GM21717 (cell line): ENCODE measurements at regions not wholly inside any gene's neighbourhood (a gene's known extent, or its start where the extent isn't known, plus 50 kb on each side); places are given as distances from the start of the nearest gene placed in this dataset.
"Not testable (repeated sequence)": the region's sequence is repeated elsewhere in the genome, so short reads cannot be mapped to it uniquely, and the experiment has no call there.

Source experiments
- ATAC-seq: cut with Tn5 transposase; IDR thresholded peaks from one replicate; pipeline ENCODE4 v1.9.1; 2021; ENCODE audit warnings: mild to moderate bottlenecking, moderate library complexity; ENCODE audit not compliant: unreplicated experiment

DNA sequence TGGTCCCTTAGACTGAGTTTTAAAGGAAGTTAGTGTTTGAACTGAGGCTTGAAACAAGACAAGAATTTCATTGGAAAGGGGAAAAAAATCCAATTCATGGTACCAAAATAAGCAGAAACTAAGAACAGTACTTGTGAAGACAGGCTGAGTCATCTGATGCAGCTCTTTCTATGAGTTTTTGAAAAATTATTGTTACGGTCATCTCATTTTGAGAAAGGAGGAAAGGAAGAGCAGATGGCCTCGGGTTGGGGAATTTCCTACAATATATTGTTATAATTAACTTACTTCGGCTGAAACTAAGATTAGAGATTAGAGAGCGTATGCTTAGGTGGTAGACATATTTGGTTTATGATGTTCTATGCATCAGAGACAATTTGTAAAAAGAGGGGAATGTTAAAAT lies 2164.8 kb upstream of the AGA start:
- no peak for ATAC-seq

DNA sequence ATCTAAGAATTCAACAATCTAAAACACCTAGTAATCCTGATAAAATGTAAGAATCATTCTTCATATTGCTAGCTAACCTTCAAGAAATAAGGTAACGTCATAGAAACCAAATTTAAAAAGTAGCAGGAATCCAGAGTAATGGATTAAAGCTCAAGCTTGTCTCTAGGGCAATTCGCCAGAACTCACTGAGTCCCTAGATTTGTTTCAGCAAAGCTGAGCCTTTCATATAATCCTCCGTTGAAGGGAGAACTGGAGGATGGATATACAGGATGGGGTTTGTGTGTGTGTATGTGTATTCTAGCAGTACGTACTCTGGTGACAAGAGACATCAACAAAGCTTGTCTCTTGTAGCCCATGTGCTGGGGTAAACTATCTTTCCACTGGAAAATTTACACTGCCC lies 2173.5 kb upstream of the AGA start:
- ATAC-seq = no peak

DNA sequence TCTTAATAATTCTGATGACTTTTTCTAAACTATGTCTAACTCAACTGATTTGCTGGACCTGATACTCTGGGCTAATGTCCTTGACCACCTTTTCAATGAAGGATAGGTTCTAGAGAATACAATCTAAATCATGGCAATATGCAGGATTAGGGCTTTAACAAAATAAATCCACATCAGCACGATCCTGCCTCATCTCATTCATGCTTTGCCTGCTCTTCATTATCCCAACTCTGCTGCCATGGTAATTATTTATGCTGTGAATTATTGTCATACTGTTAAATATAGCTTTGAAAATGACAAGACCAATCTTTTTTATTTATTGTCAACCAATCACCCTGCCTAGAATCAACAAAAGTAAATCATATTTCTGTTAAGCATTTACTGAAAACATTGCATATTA lies 2176.7 kb upstream of the AGA start:
- ATAC-seq = no peak

DNA sequence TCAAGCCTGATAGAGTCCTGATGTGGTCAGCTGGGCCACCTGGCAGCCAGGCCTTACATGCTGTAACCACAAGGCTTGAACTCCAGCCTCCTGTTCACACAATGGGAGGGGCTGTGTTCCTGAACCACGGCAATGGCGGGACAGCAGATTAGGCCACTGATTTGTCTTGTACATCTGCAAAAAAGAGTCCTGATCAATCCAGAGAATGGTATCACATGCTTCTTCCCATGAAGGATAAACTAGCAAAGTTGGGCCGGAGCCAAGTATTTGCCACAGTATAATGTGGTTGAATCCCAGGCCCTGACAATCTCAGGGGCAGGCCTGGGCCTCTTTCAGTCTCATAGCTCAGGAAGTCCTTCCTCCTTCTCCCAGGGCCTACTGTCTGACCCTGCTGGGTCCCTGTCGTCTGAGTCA lies 2182.5 kb upstream of the AGA start:
- ATAC-seq = no peak

DNA sequence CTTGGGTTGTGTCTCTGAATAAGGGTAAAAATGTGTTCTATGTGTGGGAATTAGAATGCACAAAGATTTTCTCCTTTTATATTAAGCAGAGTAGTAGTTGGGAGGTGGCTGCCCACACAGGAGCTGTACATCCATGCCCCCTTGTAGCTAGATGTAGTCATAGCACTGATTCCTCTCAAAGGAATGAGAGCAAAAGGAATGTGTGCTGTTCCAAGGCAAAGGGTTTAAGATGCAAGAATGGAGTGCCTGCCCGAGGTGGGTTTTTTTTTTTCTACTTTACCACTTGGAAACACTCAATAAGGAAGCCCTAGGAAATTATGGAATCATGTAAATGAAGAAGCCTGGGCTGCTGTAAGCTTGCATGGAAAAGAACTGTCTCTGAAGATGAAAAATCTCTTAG lies 2183.2 kb upstream of the AGA start:
- no peak for ATAC-seq

DNA sequence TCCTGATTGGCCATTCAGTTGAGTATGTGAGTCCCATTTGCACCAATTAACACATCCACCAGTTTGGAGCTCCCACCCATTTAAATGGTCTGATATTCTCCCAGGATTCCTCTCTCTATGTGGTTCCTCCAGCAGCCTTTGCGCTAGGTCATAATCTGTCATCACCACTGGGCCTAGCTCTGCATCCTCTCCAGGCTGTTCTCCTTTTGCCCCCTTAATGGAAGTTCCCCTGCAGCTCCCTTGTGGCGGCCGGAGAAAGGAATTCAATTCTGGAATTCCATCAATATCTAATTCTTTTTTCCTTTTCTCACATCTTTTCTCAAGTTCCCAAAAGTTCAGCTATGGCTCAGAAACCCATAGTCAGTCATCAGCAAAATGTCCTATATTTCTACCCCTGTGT lies 2184.4 kb upstream of the AGA start:
- no peak for ATAC-seq

DNA sequence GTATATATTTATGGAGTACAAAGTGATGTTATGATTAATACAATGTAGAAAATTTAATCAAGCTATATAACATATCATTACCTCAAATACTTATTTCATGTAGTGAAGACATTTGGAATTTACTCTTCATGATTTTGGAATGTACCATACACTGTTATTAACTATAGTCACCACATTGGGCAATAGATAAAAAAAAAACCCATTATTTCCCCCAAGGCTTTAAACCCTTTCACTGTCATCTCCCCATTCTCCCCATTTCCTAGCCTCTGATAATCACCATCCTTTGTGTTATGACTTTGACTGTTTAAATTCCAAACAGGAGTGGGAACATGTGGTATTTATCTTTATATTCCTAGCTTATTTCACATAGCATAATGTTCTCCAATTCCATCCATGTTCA lies 2189.1 kb upstream of the AGA start:
- ATAC-seq = no peak

DNA sequence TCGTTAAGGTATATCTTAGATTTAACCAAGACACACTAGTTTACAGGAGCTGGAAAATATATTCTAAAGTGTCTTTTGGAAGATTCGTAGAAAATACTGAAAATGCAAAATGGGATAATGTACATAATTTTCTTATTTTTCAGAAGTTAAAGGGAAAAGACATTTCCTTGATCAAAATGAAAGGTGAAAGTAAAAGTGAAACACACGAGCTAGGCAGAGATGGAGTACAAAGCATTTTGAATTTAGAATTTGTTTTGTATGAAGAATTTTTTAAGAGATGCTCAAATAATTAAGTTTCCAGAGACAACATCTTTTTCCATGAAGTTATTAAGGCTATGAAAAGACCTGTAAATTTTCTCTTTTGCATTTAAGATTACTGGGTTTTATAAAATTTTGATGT lies 2192.6 kb upstream of the AGA start:
- no peak for ATAC-seq

DNA sequence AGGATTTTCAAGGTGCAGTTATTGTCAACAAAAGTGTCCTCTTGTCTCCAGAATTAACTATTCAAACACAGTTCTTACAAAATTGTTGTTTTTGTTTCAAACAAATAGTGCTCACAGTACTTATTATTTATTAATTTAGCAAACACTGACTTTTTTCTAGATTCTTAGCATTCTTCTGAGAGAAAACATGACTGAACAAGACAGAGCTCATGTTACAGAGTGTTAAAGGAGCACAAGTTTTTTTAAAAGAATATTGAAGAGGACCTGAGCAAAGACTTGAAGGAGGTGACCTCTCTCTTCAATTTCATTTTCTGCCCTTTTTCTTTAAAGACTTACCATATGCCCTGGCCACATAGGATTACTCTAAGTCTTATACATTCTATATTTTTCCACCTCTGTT lies 2220.3 kb upstream of the AGA start:
- ATAC-seq = no peak

DNA sequence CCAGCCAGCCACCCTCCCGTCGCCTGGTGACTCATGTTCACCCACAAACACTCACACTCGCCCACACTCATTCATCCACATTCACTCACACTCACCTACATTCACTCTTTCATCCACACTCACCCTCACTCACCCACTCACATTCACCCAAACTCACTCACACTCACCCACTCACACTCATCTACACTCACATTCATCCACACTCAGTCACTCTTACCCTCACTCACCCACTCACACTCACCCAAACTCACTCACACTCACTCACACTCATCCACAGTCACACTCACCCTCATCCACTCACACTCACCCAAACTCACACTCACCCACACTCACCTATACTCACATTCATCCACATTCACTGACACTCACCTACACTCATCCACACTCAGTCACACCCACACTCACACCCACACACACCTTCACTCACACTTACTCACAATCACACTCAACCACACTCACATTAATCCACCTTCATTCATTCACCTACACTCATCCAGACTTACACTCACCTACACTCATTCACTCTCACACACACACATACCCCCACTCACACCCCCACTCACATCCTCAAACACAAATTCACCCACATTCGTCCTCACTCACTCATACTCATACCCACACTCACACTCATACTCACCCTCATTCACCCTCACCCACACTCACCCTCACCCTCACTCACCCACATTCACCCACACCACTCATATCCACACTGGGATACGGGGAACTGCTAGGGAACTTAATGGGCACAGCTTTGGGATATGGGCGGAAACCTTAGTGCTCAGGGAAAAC lies 2221.6 kb upstream of the AGA start:
- no peak for ATAC-seq

DNA sequence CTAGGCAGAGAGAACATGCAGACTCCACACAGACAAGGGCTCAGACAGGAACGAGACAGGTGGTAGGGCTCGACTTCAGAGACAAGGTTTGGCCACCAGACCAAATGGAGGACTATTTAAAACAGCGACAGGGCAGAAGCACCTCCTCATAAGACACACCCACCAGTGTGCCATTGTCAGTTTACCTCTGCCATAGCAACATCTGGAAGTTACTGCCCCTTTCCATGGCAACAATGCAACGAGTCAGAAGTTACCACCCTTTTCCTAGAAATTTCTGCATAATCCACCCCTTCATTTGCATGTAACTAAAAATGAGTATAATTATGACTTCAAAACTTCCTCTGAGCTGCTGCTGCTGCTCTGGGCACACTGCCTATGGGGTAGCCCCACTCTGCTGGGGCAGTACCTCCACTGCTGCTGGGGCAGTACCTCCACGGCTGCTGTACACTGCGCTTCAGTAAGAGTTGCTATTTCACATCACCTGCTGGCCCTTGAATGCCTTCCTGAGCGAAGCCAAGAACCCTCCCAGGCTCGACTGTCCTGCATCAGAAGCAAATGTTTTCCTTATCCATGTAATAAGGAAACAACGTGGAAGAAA lies 2222.3 kb upstream of the AGA start:
- ATAC-seq = no peak

DNA sequence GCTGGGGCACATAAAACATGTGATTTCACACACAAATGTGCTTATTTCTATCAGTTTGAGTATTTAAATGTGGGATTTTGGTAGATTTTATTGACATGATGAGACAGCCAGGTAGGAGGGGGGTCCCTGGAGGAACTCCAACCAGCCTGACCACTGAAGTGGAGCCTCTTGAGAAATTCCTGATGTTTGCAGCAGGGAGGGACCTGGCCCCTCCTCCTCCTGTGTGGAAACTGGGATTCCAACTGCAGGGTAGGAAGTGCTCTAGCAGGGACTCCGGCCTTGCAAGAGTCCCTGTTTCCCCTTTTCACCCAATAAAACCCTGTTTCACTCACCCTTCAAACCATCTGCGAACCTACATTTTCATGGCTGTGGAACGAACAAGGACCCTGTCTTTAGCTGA lies 2224.0 kb upstream of the AGA start:
- no peak for ATAC-seq

DNA sequence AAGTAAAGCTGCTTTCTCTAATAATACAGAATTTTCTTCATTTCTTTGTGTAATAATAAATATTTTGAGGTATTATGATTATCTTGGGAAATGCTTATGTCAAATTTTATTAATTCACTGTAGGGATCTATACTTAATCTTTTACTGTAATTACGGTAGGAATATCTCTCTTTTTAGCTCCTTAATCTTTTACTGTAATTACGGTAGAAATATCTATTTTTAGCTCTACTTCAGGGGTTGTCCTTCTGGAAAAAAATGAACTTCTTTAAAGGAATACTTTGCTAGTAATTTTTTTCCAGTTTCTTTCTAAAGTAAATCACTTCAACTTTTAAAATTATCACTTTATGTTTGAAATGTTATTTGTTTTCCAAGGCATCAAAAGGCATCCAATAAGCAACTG lies 2229.4 kb upstream of the AGA start:
- ATAC-seq = no peak

DNA sequence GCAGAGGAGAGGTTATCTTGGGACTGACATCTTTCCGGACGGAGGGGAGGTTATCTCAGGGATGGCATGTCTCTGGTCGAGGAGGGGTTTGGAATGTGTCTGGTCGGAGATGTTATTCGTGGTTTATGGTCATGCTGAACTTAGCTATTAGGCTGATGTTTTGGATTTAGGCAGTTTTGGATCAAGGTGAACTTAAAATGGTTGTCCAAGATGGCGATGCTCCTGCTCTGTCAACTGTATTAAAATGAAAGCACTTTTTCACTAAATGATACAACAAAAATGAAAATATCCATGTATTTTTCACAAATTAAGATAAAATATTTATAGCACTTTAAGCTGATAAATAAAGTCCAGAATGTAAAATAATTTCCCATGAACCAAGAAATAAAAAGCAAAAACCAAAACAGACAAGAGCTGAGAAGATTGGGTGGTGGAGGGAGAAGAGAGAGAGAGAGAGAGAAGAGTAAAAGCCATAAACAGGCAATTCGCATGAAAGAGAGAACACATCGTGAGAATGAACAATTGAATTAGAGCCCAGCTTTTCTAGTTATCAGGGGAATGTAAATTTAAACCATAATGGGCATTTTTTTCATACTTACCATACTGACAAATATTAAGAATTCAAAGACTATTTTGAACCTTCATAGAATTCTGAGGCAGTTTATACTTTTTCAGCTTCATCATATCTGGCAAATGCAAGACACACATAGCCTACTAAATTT lies 2236.0 kb upstream of the AGA start:
- ATAC-seq = no peak

DNA sequence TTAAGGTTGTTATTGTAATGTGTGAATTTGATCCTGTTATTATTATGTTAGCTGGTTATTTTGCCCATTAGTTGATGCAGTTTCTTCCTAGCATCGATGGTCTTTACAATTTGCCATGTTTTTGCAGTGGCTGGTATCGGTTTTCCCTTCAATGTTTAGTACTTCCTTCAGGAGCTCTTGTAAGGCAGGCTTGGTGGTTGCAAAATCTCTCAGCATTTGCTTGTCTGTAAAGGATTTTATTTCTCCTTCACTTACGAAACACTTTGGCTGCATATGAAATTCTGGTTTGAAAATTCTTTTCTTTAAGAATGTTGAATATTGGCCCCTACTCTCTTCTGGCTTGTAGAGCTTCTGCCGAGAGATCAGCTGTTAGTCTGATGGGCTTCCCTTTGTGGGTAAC lies 2241.4 kb upstream of the AGA start:
- not testable (repeated sequence) for ATAC-seq

DNA sequence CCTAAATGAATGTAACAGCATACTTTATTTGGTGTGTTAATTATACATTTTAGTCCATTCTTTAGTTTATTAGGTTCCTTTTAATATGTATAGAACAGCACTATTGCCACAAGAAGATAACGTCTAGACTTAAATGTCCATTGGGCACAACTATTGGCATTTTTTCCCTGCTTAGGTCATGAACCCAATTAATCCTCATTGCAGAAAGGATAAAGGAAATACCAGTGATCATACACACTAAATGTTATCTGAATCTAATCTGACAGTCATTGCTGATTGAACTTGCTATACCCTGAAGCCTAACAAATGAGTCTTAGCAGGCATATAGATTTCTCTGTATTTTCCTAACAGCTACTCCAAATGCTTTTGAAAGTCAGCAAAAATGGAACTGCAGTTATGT lies 2250.0 kb upstream of the AGA start:
- ATAC-seq = no peak

DNA sequence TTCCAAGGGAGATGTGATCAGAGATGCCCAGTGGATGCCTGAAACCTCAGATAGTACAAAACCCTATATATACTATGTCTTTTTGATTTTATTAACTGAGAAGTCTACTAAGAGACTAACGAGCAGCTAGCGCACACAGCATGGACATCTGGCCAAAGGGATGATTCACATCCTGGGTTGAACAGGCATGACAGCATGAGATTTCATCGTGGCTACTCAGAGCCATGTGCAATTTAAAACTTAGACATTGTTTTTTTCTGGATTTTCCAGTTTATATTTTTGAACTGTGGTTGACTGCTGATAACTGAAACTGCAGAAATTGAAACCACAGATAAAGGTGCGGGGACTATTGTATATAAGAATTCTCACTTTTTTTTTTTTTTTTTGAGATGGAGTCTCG lies 2252.9 kb upstream of the AGA start:
- ATAC-seq = no peak

DNA sequence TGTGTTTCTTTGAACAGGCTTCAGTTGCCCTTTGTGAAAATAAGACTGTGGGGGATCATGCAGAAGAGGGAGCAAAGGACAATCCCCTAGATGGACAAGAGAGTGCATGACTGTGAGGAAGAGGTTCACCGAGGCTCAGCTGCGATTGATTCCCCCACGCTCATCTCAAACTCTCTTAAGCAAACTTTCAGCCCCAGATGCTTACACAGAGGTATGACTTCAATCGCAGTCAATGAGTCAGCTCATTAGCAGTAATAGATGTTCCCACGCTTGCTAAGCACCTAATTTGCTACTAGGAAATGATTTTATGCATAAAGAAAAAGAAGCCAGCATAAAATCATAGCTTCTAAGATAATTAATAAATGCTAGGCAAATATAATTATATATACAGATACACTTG lies 2256.1 kb upstream of the AGA start:
- no peak for ATAC-seq

DNA sequence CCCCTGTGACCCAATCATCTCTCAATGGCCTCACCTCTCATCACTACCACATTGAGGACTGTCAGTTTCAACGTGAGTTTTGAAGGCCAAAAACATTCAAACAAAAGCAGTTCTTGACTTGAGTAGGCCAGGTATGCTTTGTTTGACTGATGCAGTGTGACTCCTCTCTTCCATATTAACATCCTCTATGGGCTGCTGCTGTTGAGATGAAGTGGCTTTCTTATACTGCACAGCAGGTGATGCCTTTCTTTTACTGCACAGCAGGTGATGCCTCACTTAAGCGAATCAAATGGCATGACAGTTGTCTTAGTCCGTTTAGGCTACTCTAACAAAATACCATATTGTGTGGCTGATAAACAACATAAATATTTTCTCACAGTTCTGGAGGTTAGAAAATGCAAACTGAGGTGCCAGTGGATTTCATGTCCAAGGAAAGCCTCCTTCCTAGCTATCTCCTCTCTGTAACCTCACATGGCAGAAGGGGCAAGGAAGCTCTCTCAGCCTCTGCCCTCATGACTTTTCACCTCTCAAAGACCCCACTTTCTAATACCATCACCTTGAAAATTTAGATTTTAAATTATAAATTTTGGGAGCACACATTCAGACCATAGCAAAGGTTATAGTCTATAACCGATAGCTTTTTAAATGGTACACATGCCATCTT lies 2267.9 kb upstream of the AGA start:
- ATAC-seq = no peak

DNA sequence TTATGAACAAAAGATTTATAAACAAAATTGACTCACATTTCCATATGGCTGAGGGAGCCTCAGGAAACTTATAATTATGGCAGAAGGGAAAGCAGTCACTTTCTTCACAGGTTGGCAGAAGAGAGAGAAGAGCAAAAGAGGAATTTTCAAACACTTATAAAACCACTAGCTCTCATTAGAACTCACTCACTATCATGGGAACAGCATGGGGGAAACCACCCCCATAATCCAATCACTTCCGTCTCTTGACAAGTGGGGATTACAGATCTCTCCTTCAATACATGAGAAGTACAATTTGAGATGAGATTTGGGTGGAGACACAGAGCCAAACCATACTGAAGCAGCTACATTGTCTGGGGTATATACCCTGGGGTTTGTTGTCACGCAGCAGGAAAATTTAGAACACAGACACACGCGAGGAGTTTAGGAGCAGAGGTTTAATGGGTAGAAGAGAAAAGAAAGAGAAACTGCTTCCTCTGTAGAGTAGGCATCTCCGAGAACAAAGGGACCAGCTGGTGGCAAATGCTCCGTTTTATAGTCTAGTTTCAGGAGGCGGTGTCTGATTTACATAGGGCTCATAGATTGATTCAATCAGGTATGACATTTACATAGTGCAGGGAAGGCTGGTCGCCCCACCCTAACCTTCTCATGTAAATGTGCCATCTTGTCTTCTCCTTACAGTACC lies 2277.7 kb upstream of the AGA start:
- no peak for ATAC-seq

DNA sequence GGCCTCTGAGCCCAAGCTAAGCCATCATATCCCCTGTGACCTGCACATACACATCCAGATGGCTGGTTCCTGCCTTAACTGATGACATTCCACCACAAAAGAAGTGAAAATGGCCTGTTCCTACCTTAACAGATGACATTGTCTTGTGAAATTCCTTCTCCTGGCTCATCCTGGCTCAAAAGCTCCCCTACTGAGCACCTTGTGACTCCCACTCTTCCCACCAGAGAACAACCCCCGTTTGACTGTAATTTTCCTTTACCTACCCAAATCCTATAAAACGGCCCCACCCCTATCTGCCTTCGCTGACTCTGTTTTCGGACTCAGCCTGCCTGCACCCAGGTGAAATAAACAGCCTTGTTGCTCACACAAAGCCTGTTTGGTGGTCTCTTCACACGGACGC lies 2284.3 kb upstream of the AGA start:
- not testable (repeated sequence) for ATAC-seq
